ENCODE measurements at regions not wholly inside any gene's neighbourhood (a gene's known extent, or its start where the extent isn't known, plus 50 kb on each side); places are given as distances from the start of the nearest gene placed in this dataset.

DNA sequence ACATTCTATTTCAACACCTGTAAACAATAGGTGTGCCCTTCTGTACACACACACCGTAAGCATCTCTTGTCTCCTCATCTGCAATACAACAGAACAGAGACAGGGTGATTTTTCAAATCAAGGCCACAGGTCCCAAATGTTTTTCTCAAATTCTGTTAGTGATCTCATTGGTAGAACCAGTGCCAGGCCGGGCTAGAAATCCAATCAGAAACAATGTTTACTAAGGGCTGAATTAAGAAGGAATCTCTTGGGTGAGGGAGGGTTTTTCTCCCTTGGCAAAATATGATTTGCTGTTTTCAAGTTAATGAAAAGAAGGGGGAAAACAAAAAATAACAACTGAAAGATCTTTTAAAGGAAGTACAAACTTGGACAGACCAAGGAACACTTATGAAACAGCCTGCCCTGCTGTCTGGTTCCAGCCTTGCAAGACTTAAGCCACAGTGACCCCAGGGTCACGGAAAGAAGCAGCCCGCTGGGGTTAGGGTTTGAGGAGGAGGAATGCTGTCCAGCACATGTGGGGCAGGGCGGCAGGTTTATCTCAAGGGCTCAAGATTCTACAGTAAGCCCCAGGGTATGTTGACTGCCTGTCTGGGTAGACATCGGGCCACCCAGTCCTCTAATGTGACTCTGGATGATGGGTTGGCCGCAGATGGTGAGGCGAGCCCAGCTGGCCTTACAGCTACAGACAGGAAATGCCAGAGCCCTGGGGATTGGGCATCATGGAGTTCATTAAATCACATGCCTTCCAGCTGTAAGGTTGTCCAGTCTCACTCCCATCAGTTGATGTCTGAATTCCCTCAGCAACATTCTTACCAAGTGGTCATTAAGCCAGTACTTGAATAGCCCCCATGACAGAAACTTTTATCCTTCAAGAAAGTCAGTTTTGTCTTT, 73.3 kb upstream of the SLC44A3 start:
- H3K9me3 ChIP-seq: no peaks in the 10 kb centered on the region
- no peaks in the 10 kb centered on the region for H3K27me3 ChIP-seq
- intact Hi-C loops (cut with DNase I; ENCODE audit: low total_unique reads): no loop called here
- H3K4me3 ChIP-seq: no peak overlapping the region
- no peak for DNase-seq
- no peak overlapping the region for H3K27ac ChIP-seq
- H3K4me1 ChIP-seq: no peaks in the 10 kb centered on the region
- peaks cover 0 to 2% of the 10 kb centered on the region in 2 donors for H3K36me3 ChIP-seq
- no peak for TF ChIP-seq CTCF (IDR thresholded peaks at IDR 0.05)
- no peak for TF ChIP-seq POLR2A (IDR thresholded peaks at IDR 0.05)

DNA sequence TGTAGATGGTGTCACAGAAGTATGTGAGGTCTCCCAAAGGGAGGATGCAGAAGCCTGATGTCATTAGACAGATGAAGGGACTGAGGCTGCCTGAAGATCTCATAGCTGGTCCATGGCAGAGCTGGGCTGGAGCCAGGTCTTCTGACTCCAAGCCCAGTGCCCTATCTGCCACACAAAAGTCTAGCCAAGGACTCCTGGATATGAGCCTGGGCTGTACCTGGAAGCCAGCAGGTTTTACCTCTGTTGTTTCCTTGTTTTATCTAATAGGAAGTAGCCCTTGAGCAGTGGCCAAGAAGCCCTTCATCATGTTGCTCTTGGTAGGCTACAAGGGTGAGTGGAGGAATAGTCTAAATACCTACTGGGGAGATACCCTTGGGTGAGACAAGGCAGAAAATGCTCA, 74.4 kb upstream of the SLC44A3 start:
- Histone ChIP-seq H3K27me3 (no peaks in the 10 kb centered on the region), H3K36me3 (peaks cover 0 to 2% of the 10 kb centered on the region in 2 donors), H3K27ac (no peak overlapping the region), H3K9me3 (no peaks in the 10 kb centered on the region), H3K4me3 (no peak overlapping the region), H3K4me1 (no peaks in the 10 kb centered on the region)
- intact Hi-C loops (cut with DNase I; ENCODE audit: low total_unique reads): no loop called here
- DNase-seq: no peak
- no peak for TF ChIP-seq CTCF (IDR thresholded peaks at IDR 0.05)
- TF ChIP-seq POLR2A (IDR thresholded peaks at IDR 0.05): no peak

DNA sequence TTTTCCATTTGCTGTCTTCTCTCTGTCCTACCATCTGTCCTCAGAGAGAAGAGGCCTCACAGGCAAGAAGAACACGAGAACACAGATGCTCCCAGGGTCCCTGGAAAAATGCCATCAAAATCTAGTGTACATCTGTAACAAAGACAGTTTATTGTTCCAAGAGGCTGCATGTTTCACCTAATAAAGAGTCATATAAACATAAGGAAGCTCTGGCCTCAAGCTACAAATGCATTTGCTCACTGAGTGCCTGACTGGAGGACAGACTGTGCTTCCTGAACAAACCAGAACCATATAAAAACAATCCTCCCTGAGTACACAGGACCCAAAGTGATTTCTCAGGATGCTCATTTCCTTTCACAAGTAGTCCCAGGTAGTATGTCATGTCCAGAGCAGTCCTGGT, 76.3 kb upstream of the SLC44A3 start:
- intact Hi-C loops (cut with DNase I; ENCODE audit: low total_unique reads): no loop called here
- TF ChIP-seq CTCF (IDR thresholded peaks at IDR 0.05) (no peak), POLR2A (IDR thresholded peaks at IDR 0.05) (no peak)
- H3K4me3 ChIP-seq: no peak overlapping the region
- no peak overlapping the region for H3K27ac ChIP-seq
- DNase-seq: no peak
- H3K9me3 ChIP-seq: no peaks in the 10 kb centered on the region
- H3K4me1 ChIP-seq: no peaks in the 10 kb centered on the region
- no peaks in the 10 kb centered on the region for H3K27me3 ChIP-seq
- H3K36me3 ChIP-seq: peaks cover 0 to 2% of the 10 kb centered on the region in 2 donors

GRCh38 chr1:94741996-94742395, 78.2 kb upstream of the SLC44A3 start:
- no peaks in the 10 kb centered on the region for H3K4me1 ChIP-seq

GRCh38 chr1:94741510-94741909, 78.6 kb upstream of the SLC44A3 start:
- Histone ChIP-seq H3K9me3 (no peaks in the 10 kb centered on the region), H3K4me3 (no peak overlapping the region), H3K36me3 (no peaks in the 10 kb centered on the region), H3K27me3 (no peaks in the 10 kb centered on the region), H3K27ac (no peak overlapping the region), H3K4me1 (no peaks in the 10 kb centered on the region)
- TF ChIP-seq CTCF (IDR thresholded peaks at IDR 0.05) (no peak), POLR2A (IDR thresholded peaks at IDR 0.05) (no peak)
- no peak for DNase-seq
- intact Hi-C loops (cut with DNase I; ENCODE audit: low total_unique reads): no loop called here

More at GRCh38 chr1:94741996-94742395, 78.2 kb upstream of the SLC44A3 start:
- Histone ChIP-seq H3K36me3 (no peaks in the 10 kb centered on the region), H3K27ac (no peak overlapping the region), H3K9me3 (no peaks in the 10 kb centered on the region), H3K4me3 (no peak overlapping the region), H3K27me3 (no peaks in the 10 kb centered on the region)
- DNase-seq: no peak
- intact Hi-C loops (cut with DNase I; ENCODE audit: low total_unique reads): no loop called here
- no peak for TF ChIP-seq POLR2A (IDR thresholded peaks at IDR 0.05)
